Epithelial cell of proximal tubule (primary cell): ENCODE measurements at regions not wholly inside any gene's neighbourhood (a gene's known extent, or its start where the extent isn't known, plus 50 kb on each side); places are given as distances from the start of the nearest gene placed in this dataset.

ENCODE experiments used
- DNase-seq: peaks from one replicate; pipeline ENCODE4 v3.0.0-alpha.2; 2011; ENCODE audit warnings: low read depth
- H3K4me3 ChIP-seq: 2 replicates; pipeline ENCODE4 v1.5.1; 2011; ENCODE audit warnings: low read depth, mild to moderate bottlenecking, low read length
- TF ChIP-seq, protein P1 (sequence below): conservative IDR thresholded peaks from 2 replicates; pipeline ENCODE4 v1.5.1; 2012; ENCODE audit warnings: low read depth, mild to moderate bottlenecking, low read length

DNA sequence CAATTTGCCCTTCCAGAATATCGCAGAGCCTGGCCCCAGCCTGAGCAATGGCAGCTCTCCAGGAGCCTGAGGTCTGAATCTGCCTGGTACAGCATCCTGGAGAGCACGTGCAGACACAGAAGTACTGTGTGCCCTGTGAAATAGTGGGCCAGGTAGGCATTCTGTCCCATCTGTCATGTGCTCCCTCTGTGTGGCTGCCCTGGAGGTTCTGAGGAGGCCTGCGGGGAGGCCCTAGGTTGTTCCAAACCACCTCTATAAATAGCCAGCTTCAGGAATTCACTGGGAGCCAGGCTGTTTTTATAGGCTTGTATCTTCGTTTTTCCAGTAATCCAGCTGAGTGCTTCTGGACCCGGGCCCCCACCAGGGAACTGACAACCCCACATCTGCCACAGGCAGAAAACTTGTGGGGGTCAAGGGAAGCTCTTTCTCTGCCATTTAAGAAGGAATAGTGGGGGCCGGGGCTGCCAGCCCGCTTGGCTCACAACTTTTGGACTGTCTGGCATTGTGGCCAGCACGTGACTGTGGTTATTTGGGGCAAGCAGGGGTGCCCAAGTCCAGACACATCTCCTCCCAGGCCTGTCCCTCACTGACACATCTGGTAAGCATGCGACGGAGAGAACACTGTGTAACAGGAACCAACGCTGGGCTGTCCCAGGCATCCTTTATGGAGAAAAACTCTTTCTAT lies 356.3 kb upstream of the TNRC6C start:
- no peak for DNase-seq
- TF ChIP-seq, protein P1, sequence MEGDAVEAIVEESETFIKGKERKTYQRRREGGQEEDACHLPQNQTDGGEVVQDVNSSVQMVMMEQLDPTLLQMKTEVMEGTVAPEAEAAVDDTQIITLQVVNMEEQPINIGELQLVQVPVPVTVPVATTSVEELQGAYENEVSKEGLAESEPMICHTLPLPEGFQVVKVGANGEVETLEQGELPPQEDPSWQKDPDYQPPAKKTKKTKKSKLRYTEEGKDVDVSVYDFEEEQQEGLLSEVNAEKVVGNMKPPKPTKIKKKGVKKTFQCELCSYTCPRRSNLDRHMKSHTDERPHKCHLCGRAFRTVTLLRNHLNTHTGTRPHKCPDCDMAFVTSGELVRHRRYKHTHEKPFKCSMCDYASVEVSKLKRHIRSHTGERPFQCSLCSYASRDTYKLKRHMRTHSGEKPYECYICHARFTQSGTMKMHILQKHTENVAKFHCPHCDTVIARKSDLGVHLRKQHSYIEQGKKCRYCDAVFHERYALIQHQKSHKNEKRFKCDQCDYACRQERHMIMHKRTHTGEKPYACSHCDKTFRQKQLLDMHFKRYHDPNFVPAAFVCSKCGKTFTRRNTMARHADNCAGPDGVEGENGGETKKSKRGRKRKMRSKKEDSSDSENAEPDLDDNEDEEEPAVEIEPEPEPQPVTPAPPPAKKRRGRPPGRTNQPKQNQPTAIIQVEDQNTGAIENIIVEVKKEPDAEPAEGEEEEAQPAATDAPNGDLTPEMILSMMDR = no peak
- no peak overlapping the region for H3K4me3 ChIP-seq

DNA sequence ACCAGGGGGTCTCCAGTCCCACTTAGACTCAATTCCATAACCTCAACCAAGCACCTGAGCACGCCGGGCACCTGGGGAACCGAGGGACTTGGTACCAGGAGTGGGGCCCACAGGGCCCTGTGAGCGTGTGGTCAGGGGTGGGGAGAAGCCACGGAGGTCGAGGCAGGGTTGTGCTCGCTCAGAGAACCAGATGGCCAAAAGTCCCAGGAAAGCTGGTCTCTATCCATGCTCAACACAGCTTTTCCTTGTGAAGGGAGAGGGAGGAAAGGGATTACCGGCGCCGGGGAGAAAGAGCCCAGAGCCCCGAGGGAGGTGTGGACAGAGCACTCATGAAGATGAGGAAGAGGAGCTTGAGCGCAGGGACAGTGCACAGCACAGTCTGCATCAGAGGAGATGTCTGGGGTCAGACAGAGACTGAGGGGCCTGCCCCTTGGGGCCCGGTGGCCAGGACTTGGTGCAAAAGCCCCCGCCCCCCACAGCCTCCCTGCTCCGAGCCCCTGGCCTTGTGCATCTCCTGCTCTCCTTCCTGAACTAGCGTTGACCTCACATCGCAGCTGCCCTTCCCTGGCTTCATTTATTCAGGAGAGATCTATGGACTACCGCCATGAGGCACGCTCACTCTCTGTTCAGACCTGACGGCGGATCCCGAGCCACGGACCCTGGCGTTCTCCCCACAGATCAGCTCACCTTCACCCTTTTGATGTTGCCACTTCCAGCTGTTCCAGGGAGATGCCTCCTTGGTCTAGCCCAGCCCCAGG lies 355.4 kb upstream of the TNRC6C start:
- TF ChIP-seq, protein P1 = no peak
- no peak for DNase-seq
- H3K4me3 ChIP-seq = no peak overlapping the region

DNA sequence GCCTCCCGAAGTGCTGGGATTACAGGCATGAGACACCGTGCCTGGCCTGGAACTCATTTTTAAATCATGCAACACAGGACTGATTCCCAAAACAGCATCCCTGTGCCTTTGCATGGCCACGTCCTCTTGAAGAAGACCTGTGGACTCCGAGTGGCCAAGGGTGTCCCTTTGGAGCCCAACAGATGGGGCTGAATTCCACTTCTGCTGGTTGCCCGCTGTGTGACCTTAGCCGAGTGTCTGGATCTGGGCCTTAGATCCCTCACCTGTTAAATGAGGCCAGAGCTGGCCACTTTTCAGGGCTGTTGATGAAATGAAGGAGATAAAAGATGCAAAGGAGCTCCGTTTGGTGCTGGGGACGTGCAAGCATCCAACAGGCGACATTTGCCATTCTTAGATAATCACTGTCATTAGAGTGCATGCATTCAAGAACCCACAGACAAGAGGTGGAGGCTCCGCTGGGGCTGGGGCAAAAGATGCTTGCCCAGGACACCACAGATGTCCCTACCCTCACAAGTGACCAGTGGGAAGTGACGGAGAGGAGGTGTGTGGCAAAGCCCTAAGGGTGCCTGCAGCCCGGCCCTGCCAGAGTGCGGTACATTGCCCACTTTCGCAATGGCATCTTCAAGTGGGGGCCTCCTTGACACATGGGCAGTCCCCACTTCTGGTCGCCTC lies 354.1 kb upstream of the TNRC6C start:
- H3K4me3 ChIP-seq = no peak overlapping the region
- TF ChIP-seq, protein P1 = no peak
- no peak for DNase-seq

DNA sequence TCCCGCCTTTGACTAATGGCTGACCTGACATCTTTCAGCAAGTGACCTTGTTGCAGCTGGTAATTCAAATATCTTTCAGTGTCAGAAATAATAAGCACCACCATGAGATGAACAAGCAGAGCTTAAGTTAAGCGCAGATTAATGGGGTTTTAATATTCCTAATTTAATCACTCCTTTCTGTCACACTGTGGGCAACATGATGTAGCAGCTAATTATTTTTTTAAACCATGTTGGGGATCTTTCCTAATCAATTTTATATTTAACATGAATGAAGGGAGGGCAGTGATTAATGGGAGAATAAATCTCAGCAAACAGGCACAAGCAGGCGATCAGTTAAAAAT lies 353.6 kb upstream of the TNRC6C start:
- DNase-seq = no peak
- no peak overlapping the region for H3K4me3 ChIP-seq
- TF ChIP-seq, protein P1 = no peak

DNA sequence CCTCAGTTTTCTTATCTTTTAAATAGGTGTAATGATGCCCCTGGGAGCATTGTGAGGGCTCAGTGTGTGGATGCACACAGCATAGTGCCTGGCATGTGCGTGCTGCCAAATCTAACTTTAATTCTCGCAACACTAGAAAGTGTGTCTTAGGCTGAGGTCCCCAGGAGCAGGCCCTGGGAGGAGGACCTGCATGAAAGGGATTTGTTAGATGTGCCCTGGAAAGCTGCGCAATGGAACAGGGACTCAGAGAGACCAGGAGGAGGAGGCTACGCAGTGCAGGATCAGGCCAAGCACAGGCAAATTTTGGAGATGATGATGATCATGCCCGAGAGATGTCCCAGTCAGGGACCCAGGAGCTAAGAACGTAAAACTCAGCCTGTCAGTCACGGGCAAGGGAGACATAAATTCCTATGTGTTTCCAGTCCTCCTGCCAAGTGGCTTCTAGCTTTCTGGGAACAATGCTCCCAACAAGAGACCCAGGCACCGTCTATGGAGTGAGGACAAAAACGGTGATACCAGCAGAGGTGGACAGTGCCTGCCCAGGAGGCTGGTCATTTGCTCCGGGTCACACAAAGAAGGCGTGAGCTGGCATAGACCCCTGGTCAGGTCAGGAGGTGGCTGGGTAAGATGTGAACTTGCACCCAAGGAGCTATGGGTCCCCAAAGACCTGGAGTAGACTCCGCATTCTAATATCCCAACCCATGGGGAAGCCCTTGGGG lies 352.2 kb upstream of the TNRC6C start:
- TF ChIP-seq, protein P1 = no peak
- H3K4me3 ChIP-seq = no peak overlapping the region
- DNase-seq = no peak

DNA sequence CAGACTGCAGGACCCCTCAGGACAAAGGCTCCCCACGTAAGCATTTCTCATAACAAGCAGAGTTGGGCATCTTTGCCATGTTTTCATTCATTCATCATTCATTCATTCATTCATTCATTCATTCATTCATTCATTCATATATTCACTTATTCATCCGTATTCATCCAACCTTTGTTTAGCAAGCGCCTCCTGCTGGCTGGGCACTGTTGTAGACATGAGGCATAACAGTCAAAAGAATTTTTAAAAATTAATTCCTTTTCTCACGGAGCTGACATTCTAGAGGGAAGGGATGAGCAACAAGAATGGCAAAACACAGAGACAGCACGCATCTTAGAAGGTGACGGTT lies 351.7 kb upstream of the TNRC6C start:
- TF ChIP-seq, protein P1 = peak; percentile 31
- no peak for DNase-seq
- no peak overlapping the region for H3K4me3 ChIP-seq
